ENCODE measurements at regions not wholly inside any gene's neighbourhood (a gene's known extent, or its start where the extent isn't known, plus 50 kb on each side); places are given as distances from the start of the nearest gene placed in this dataset.

DNA sequence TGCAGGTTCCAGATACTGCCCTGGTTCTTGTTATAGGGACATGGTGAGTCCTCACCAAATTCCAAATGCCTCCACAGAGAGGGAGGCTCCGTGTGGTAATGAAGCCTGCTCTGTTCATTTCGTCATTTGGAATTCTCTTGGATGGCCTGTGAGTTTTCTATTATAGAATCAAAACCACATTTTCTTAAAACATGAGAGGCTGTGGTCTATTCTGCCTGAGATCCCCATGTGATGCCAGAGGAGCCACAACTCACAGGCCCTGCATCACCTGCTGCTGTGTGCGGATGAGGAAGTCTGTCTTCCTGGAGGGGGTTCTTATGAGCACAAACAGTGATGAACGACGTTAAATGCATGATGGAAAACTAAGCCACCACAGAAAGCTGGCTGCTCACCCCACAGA, 264.4 kb downstream of the UQCRFS1 start:
- no peak for TF ChIP-seq BHLHE40 (IDR thresholded peaks at IDR 0.05; ENCODE audit: borderline replicate concordance)
- TF ChIP-seq CTBP1 (IDR thresholded peaks at IDR 0.05; ENCODE audit: borderline replicate concordance), result no peak
- no peak for TF ChIP-seq FOXA1 (IDR thresholded peaks at IDR 0.05)
- no peak for TF ChIP-seq FOXM1 (IDR thresholded peaks at IDR 0.05; ENCODE audit: borderline replicate concordance)
- no peak for TF ChIP-seq TARDBP (IDR thresholded peaks at IDR 0.05)
- TF ChIP-seq ARNT (IDR thresholded peaks at IDR 0.05), result no peak
- TF ChIP-seq FOXK2 (IDR thresholded peaks at IDR 0.05), result no peak
- no peak for TF ChIP-seq LEF1 (IDR thresholded peaks at IDR 0.05; ENCODE audit: borderline replicate concordance)
- TF ChIP-seq SP1 (IDR thresholded peaks at IDR 0.05), result no peak
- TF ChIP-seq PKNOX1 (IDR thresholded peaks at IDR 0.05), result no peak
- no peak for TF ChIP-seq ZNF384 (IDR thresholded peaks at IDR 0.05)
- CTCF ChIA-PET, result no interaction called here
- no peak for DNase-seq (ENCODE audit: extremely low spot score)
- POLR2A ChIA-PET, result no interaction called here

GRCh38 chr19:28948026-28948425, 264.9 kb downstream of the UQCRFS1 start:
- ChIA-PET CTCF (no interaction called here), POLR2A (no interaction called here)
- TF ChIP-seq BHLHE40 (IDR thresholded peaks at IDR 0.05; ENCODE audit: borderline replicate concordance), result no peak
- no peak for TF ChIP-seq FOXA1 (IDR thresholded peaks at IDR 0.05)
- no peak for TF ChIP-seq CTBP1 (IDR thresholded peaks at IDR 0.05; ENCODE audit: borderline replicate concordance)
- no peak for TF ChIP-seq ARNT (IDR thresholded peaks at IDR 0.05)

DNA sequence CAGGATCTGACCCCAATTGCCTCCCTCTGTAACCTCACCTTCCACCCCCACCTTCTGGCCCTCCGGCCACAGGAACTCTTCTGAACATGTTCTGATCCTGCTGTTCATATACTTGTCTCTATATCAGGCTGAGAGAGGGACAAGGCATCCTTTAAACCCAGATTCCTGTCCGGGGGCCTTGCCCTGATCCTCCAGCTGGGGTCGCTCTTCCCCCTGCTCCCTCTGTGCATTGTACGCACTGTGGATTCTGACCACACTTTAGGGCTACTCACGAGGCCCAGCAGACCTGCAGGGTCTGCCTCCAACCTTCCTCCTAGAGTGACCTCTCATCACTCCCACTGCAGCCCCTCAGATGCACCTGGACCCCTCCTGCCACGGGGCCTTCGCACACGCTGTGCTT, 269.3 kb downstream of the UQCRFS1 start:
- TF ChIP-seq FOXK2 (IDR thresholded peaks at IDR 0.05) (no peak), L3MBTL2 (conservative IDR thresholded peaks at IDR 0.05) (no peak), TARDBP (IDR thresholded peaks at IDR 0.05) (no peak), HDGF (IDR thresholded peaks at IDR 0.05; ENCODE audit: borderline replicate concordance) (no peak), SUZ12 (IDR thresholded peaks at IDR 0.05) (no peak), ELF4 (IDR thresholded peaks at IDR 0.05) (no peak), FOXM1 (IDR thresholded peaks at IDR 0.05; ENCODE audit: borderline replicate concordance) (no peak), ZNF384 (IDR thresholded peaks at IDR 0.05) (no peak), LEF1 (IDR thresholded peaks at IDR 0.05; ENCODE audit: borderline replicate concordance) (no peak), NFRKB (IDR thresholded peaks at IDR 0.05) (no peak), SP1 (IDR thresholded peaks at IDR 0.05) (no peak), ARNT (IDR thresholded peaks at IDR 0.05) (no peak), CTBP1 (IDR thresholded peaks at IDR 0.05; ENCODE audit: borderline replicate concordance) (no peak), FOXA1 (IDR thresholded peaks at IDR 0.05) (no peak), PKNOX1 (IDR thresholded peaks at IDR 0.05) (no peak)
- ChIA-PET POLR2A (no interaction called here), CTCF (interaction anchor here (0.7 kb wide), 1 partner anchor 117 kb away, joined by 3 read pairs; no protein-coding TSS in a partner anchor)
- no peak for DNase-seq (ENCODE audit: extremely low spot score)

More at GRCh38 chr19:28948026-28948425, 264.9 kb downstream of the UQCRFS1 start:
- no peak for DNase-seq (ENCODE audit: extremely low spot score)

DNA sequence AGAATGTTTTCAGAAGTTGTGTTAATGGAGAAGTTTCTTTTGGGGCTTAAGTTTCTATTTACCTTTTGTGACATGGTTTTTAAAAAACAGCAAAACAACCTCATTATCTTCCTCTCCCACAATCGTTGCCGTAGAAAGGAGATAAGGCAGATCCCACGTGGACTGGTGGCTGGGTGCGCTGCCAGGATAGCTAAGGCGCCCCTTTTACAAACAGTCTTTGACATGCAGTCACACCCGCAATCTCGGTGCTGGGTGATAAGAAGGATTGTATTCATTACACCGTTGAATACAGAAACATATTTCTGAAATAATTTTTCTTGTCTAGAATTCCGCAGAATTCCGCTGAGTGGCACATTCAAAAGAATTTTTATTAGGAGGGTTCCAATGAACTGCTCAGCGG, 271.1 kb downstream of the UQCRFS1 start:
- DNase-seq (ENCODE audit: extremely low spot score), result no peak
- TF ChIP-seq FOXK2 (IDR thresholded peaks at IDR 0.05) (no peak), ARNT (IDR thresholded peaks at IDR 0.05) (no peak), PKNOX1 (IDR thresholded peaks at IDR 0.05) (no peak), TARDBP (IDR thresholded peaks at IDR 0.05) (no peak), FOXA1 (IDR thresholded peaks at IDR 0.05) (no peak), ZNF384 (IDR thresholded peaks at IDR 0.05) (no peak), SUZ12 (IDR thresholded peaks at IDR 0.05) (no peak), SP1 (IDR thresholded peaks at IDR 0.05) (no peak), BHLHE40 (IDR thresholded peaks at IDR 0.05; ENCODE audit: borderline replicate concordance) (no peak), HDGF (IDR thresholded peaks at IDR 0.05; ENCODE audit: borderline replicate concordance) (no peak), LEF1 (IDR thresholded peaks at IDR 0.05; ENCODE audit: borderline replicate concordance) (no peak), ELF4 (IDR thresholded peaks at IDR 0.05) (no peak)
- POLR2A ChIA-PET, result no interaction called here
- CTCF ChIA-PET, result no interaction called here

- no peak for DNase-seq (ENCODE audit: extremely low spot score)
- TF ChIP-seq PKNOX1 (IDR thresholded peaks at IDR 0.05), result no peak
- TF ChIP-seq LEF1 (IDR thresholded peaks at IDR 0.05; ENCODE audit: borderline replicate concordance), result no peak
- no peak for TF ChIP-seq ELF4 (IDR thresholded peaks at IDR 0.05)
- no peak for TF ChIP-seq L3MBTL2 (conservative IDR thresholded peaks at IDR 0.05)
- ChIA-PET POLR2A (no interaction called here), CTCF (no interaction called here)
These were observed 272.0 kb downstream of the UQCRFS1 start for GRCh38 chr19:28940751-28941500.

- POLR2A ChIA-PET, result no interaction called here
- CTCF ChIA-PET, result no interaction called here
These were observed 273.7 kb downstream of the UQCRFS1 start for GRCh38 chr19:28939236-28939635.

More at GRCh38 chr19:28939236-28939635, 273.7 kb downstream of the UQCRFS1 start:
- DNase-seq (ENCODE audit: extremely low spot score), result no peak
- no peak for TF ChIP-seq FOXM1 (IDR thresholded peaks at IDR 0.05; ENCODE audit: borderline replicate concordance)
- TF ChIP-seq FOXK2 (IDR thresholded peaks at IDR 0.05), result no peak
- TF ChIP-seq ARNT (IDR thresholded peaks at IDR 0.05), result no peak
- TF ChIP-seq BHLHE40 (IDR thresholded peaks at IDR 0.05; ENCODE audit: borderline replicate concordance), result no peak
- TF ChIP-seq FOXA1 (IDR thresholded peaks at IDR 0.05), result no peak
- TF ChIP-seq SUZ12 (IDR thresholded peaks at IDR 0.05), result no peak
- no peak for TF ChIP-seq ZNF384 (IDR thresholded peaks at IDR 0.05)
- TF ChIP-seq CTBP1 (IDR thresholded peaks at IDR 0.05; ENCODE audit: borderline replicate concordance), result no peak
- TF ChIP-seq NFRKB (IDR thresholded peaks at IDR 0.05), result no peak
- TF ChIP-seq HDGF (IDR thresholded peaks at IDR 0.05; ENCODE audit: borderline replicate concordance), result no peak
- TF ChIP-seq ELF4 (IDR thresholded peaks at IDR 0.05), result no peak
- no peak for TF ChIP-seq PKNOX1 (IDR thresholded peaks at IDR 0.05)
- no peak for TF ChIP-seq LEF1 (IDR thresholded peaks at IDR 0.05; ENCODE audit: borderline replicate concordance)
- TF ChIP-seq SP1 (IDR thresholded peaks at IDR 0.05), result no peak
- TF ChIP-seq L3MBTL2 (conservative IDR thresholded peaks at IDR 0.05), result no peak
- TF ChIP-seq TARDBP (IDR thresholded peaks at IDR 0.05), result no peak
